ENCODE measurements at regions not wholly inside any gene's neighbourhood (a gene's known extent, or its start where the extent isn't known, plus 50 kb on each side); places are given as distances from the start of the nearest gene placed in this dataset.

DNA sequence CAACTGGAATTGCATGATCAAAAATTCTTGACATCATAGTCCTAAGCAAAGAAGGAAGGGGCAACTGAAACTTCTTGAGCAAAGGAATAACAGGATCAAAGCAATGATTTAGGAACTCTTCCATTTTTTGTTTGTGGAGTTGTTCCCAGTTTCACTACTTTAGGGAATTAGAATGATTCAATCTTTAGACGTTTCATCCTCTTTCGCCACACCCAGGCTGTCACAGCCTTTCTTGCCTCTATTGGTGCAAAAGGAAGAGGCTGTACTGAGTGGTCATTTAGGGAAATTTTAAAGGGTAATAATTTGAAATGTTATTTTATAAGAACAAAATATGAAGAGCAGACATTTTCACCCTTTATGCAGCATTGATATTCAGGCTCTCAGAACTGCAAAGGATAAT is 1026.0 kb upstream of the ARRDC3 start:
- ChIA-PET POLR2A (no interaction called here), CTCF (no interaction called here)
- no peak overlapping the region for H3K4me3 ChIP-seq (ENCODE audit: low read depth, low read length)
- TF ChIP-seq, protein P1, sequence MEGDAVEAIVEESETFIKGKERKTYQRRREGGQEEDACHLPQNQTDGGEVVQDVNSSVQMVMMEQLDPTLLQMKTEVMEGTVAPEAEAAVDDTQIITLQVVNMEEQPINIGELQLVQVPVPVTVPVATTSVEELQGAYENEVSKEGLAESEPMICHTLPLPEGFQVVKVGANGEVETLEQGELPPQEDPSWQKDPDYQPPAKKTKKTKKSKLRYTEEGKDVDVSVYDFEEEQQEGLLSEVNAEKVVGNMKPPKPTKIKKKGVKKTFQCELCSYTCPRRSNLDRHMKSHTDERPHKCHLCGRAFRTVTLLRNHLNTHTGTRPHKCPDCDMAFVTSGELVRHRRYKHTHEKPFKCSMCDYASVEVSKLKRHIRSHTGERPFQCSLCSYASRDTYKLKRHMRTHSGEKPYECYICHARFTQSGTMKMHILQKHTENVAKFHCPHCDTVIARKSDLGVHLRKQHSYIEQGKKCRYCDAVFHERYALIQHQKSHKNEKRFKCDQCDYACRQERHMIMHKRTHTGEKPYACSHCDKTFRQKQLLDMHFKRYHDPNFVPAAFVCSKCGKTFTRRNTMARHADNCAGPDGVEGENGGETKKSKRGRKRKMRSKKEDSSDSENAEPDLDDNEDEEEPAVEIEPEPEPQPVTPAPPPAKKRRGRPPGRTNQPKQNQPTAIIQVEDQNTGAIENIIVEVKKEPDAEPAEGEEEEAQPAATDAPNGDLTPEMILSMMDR (IDR thresholded peaks at IDR 0.05; ENCODE audit: insufficient read depth, low read length, missing control alignments), result no peak
- no peak for DNase-seq (ENCODE audit: low read depth, low spot score)

DNA sequence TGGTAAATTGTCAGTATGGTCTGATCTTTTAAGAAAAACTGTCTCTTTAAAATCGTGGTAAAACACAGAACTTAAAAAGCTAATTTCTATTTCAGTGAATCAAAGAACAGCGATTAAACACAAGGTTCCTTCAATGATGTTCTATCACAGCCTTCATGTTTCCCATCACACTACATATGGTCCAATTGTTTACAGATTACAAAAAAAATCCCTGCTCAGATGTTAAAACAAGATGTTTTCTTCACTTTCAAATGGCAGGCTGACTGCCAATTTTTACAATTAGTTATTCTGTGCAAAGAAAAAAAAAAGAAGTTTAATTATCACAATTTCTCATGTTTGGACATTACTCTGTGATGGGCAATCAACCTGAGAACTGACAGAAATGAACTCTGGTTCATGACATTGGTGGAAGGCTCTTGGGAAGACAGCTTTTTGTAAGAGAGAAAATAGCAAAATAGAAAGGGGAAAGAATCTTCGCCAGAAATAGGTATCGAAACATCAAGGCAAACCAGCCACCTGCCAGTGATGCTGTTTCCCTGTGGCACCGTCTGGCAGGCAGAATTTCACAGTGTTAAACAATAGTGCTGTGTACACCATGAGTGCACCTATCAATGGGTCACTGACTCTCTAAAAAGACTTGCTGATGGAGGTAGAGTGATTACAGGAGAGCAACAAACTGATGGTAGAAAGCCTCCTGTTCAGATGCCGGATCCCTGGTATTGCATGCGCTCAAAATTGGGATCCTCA is 1020.0 kb upstream of the ARRDC3 start:
- TF ChIP-seq, protein P1 (IDR thresholded peaks at IDR 0.05; ENCODE audit: insufficient read depth, low read length, missing control alignments), result no peak
- H3K4me3 ChIP-seq (ENCODE audit: low read depth, low read length), result no peak overlapping the region
- DNase-seq (ENCODE audit: low read depth, low spot score), result no peak
- CTCF ChIA-PET, result no interaction called here
- POLR2A ChIA-PET, result no interaction called here

DNA sequence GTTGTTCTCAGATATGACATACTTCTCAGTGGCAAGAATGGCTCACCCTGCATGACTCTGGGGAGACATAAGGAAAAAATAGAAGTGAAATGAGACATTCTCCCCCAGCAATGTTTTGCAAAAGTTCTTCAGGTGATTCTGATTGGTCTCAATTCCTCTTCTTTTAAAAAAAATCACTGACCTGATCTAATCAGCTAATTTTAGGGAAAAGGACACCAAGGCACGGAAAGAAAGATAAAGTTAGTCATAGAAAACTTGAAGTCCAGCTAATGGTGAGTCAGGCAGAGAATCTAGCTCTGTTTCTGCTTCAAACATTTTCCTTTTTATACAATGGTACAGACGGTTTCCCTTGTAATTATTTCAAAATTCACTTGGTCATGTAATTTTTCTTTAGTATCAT is 1018.9 kb upstream of the ARRDC3 start:
- no peak for DNase-seq (ENCODE audit: low read depth, low spot score)
- TF ChIP-seq, protein P1 (IDR thresholded peaks at IDR 0.05; ENCODE audit: insufficient read depth, low read length, missing control alignments), result no peak
- no peak overlapping the region for H3K4me3 ChIP-seq (ENCODE audit: low read depth, low read length)
- POLR2A ChIA-PET, result no interaction called here
- CTCF ChIA-PET, result no interaction called here

DNA sequence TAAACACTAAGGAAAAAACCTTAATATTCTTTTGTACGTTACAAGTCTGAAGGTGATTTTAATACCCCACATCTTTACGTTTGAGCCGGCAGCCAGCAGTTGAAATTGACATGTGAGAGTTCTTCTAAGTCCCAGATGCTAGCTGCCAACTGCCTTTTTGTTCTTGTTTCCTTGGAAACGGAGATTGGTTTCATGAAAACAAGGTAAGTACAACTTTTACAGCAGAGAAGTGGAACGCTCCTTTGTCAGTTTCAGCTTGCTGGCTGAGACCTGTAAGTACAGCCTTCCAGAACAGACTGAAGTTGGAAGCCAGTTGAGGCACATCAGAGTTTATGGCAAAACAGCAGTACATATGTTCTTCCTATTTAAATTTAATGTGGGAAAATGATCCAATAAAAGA is 1018.4 kb upstream of the ARRDC3 start:
- DNase-seq (ENCODE audit: low read depth, low spot score), result no peak
- no peak overlapping the region for H3K4me3 ChIP-seq (ENCODE audit: low read depth, low read length)
- POLR2A ChIA-PET, result no interaction called here
- TF ChIP-seq, protein P1 (IDR thresholded peaks at IDR 0.05; ENCODE audit: insufficient read depth, low read length, missing control alignments), result no peak
- CTCF ChIA-PET, result no interaction called here

DNA sequence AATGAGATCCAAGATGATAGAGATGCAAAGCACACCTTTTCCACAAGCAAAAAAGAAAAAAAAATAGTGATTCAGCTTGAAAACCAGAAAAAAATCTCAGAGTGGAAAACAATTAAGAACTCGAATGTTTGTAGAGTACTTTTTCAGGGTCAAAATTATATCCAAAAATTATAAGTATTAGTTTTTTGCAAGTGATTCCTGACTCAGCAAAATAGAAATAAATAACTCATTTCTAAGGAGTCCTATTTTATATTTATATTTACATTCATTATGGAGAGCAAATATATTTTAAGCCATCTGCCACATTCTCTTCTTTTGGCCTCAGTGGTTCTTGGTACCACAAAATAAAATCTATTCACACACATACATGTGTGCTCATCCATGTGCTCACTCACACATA is 1011.8 kb upstream of the ARRDC3 start:
- POLR2A ChIA-PET, result no interaction called here
- TF ChIP-seq, protein P1 (IDR thresholded peaks at IDR 0.05; ENCODE audit: insufficient read depth, low read length, missing control alignments), result no peak
- H3K4me3 ChIP-seq (ENCODE audit: low read depth, low read length), result no peak overlapping the region
- CTCF ChIA-PET, result no interaction called here
- DNase-seq (ENCODE audit: low read depth, low spot score), result no peak

DNA sequence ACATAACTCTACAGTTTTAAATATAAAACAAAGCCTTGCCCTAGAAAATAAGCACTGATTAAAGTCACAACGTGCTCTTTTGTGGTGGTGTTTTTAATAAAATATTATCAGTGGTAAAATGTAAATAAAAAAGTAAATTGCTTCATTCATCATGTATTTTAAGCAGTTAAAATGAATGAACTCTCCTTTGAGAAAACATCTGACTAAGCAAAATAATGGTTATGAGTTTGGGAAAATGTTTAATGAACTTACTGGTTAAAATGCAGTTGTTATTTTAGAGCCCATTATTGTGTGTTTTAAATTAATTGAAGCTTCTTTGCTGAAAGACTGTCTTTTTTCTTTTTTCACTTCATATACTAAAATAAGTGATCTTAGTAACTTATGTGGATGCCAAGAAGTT is 1007.5 kb upstream of the ARRDC3 start:
- TF ChIP-seq, protein P1 (IDR thresholded peaks at IDR 0.05; ENCODE audit: insufficient read depth, low read length, missing control alignments), result no peak
- no peak overlapping the region for H3K4me3 ChIP-seq (ENCODE audit: low read depth, low read length)
- POLR2A ChIA-PET, result no interaction called here
- DNase-seq (ENCODE audit: low read depth, low spot score), result no peak
- CTCF ChIA-PET, result no interaction called here

Data from AG04449 (cell line).